WTC11 (cell line): ENCODE measurements at regions not wholly inside any gene's neighbourhood (a gene's known extent, or its start where the extent isn't known, plus 50 kb on each side); places are given as distances from the start of the nearest gene placed in this dataset.

Experiments used
- ATF3 ChIP-seq: sonication (generic); formaldehyde crosslinking; conservative IDR thresholded peaks from 2 replicates; pipeline ENCODE4 v1.8.1; 2022; ENCODE audit warnings: mild to moderate bottlenecking, missing genetic modification reagents
- CTCF ChIP-seq: fragments of 200-600 bp; IDR thresholded peaks from 2 replicates; pipeline ENCODE4 v1.8.0; 2022; ENCODE audit warnings: antibody characterized with exemption
- ESRRA ChIP-seq: sonication (generic); formaldehyde crosslinking; IDR thresholded peaks from 2 replicates; pipeline ENCODE4 v1.8.1; 2022; ENCODE audit warnings: mild to moderate bottlenecking, missing genetic modification reagents, borderline replicate concordance
- FOXJ3 ChIP-seq: sonication (generic); formaldehyde crosslinking; IDR thresholded peaks from 2 replicates; pipeline ENCODE4 v1.9.0; 2021; ENCODE audit warnings: missing genetic modification reagents, mild to moderate bottlenecking, borderline replicate concordance
- FOXK1 ChIP-seq: sonication (generic); formaldehyde crosslinking; IDR thresholded peaks from 2 replicates; pipeline ENCODE4 v1.8.0; 2022; ENCODE audit warnings: mild to moderate bottlenecking, moderate library complexity, missing genetic modification reagents
- MAX ChIP-seq: sonication (generic); formaldehyde crosslinking; IDR thresholded peaks from 2 replicates; pipeline ENCODE4 v1.8.0; 2022; ENCODE audit warnings: mild to moderate bottlenecking, missing genetic modification reagents
- USF1 ChIP-seq: sonication (generic); formaldehyde crosslinking; IDR thresholded peaks from 2 replicates; pipeline ENCODE4 v1.8.0; 2022; ENCODE audit warnings: mild to moderate bottlenecking, missing genetic modification reagents
- ZSCAN18 ChIP-seq: fragments of 250-450 bp; sonication (Bioruptor Pico); IDR thresholded peaks from 2 replicates; pipeline ENCODE4 v2.1.2; 2022; ENCODE audit warnings: mild to moderate bottlenecking, moderate library complexity

- no peak for TF ChIP-seq ESRRA (CRISPR knock-in tag)
- TF ChIP-seq ATF3 (CRISPR knock-in tag): no peak
- no peak for TF ChIP-seq FOXJ3 (CRISPR knock-in tag)
- TF ChIP-seq CTCF: no peak
- TF ChIP-seq FOXK1 (CRISPR knock-in tag): no peak
- TF ChIP-seq MAX (CRISPR knock-in tag): no peak
- no peak for TF ChIP-seq ZSCAN18 (CRISPR knock-in tag)
- TF ChIP-seq USF1 (CRISPR knock-in tag): no peak
These were observed 284.6 kb upstream of the UBE2E3 start for GRCh38 chr2:180695586-180696401.
